HL-60 (cell line): ENCODE measurements at regions not wholly inside any gene's neighbourhood (a gene's known extent, or its start where the extent isn't known, plus 50 kb on each side); places are given as distances from the start of the nearest gene placed in this dataset.

Source experiments
- DNase-seq, 2 experiments: peaks; one replicate each; pipeline ENCODE4 v3.0.0-alpha.2; 2010 to 2020; ENCODE audit warnings: low read depth in 1 of 2, low spot score in 1 of 2
- H3K27ac ChIP-seq: fragments of 250-450 bp; sonication (Bioruptor Pico); replicated peaks from 2 replicates; pipeline ENCODE4 v1.5.1; 2020; ENCODE audit warnings: mild to moderate bottlenecking, moderate library complexity
- H3K27me3 ChIP-seq: fragments of 250-450 bp; sonication (Bioruptor Pico); 2 replicates; pipeline ENCODE4 v1.5.1; 2021; ENCODE audit warnings: mild to moderate bottlenecking, moderate library complexity; ENCODE audit not compliant: insufficient read depth, poor library complexity, severe bottlenecking
- H3K4me3 ChIP-seq: replicated peaks from 2 replicates; pipeline ENCODE4 v1.5.1; 2011; ENCODE audit warnings: mild to moderate bottlenecking, control low read depth, low read length; ENCODE audit not compliant: insufficient read depth
- CTCF ChIP-seq: IDR thresholded peaks from one replicate; pipeline ENCODE4 v1.5.1; 2011; ENCODE audit warnings: low read length, control low read depth, inconsistent platforms; ENCODE audit not compliant: insufficient read depth
- GABPA ChIP-seq: IDR thresholded peaks from 2 replicates; pipeline ENCODE4 v1.6.1; 2012; ENCODE audit warnings: low read depth
- POLR2AphosphoS5 ChIP-seq: IDR thresholded peaks from 2 replicates; pipeline ENCODE4 v1.6.1; 2012; ENCODE audit warnings: low read depth
- REST ChIP-seq: IDR thresholded peaks from 2 replicates; pipeline ENCODE4 v1.6.1; 2012; ENCODE audit warnings: low read depth; ENCODE audit not compliant: insufficient replicate concordance
- SPI1 ChIP-seq: IDR thresholded peaks from 2 replicates; pipeline ENCODE4 v1.6.1; 2012; ENCODE audit warnings: low read depth, mild to moderate bottlenecking, borderline replicate concordance

- no peaks in the 10 kb centered on the region for H3K27me3 ChIP-seq
- TF ChIP-seq POLR2AphosphoS5 (no peak), REST (no peak), GABPA (no peak), CTCF (no peak), SPI1 (no peak)
- H3K27ac ChIP-seq: no peak overlapping the region
- no peak overlapping the region for H3K4me3 ChIP-seq
- no peak for DNase-seq
These were observed 553.0 kb downstream of the JRKL start for GRCh38 chr11:96942855-96943254.

- no peak overlapping the region for H3K4me3 ChIP-seq
- no peak overlapping the region for H3K27ac ChIP-seq
- TF ChIP-seq POLR2AphosphoS5 (no peak), GABPA (no peak), REST (no peak), SPI1 (no peak), CTCF (no peak)
- no peaks in the 10 kb centered on the region for H3K27me3 ChIP-seq
- no peak for DNase-seq
These were observed 554.2 kb downstream of the JRKL start for GRCh38 chr11:96943970-96944369.

- H3K4me3 ChIP-seq: no peak overlapping the region
- no peak overlapping the region for H3K27ac ChIP-seq
- no peaks in the 10 kb centered on the region for H3K27me3 ChIP-seq
These were observed 558.3 kb downstream of the JRKL start for GRCh38 chr11:96948066-96948465.

GRCh38 chr11:96949464-96949863, 559.7 kb downstream of the JRKL start:
- no peak overlapping the region for H3K4me3 ChIP-seq
- H3K27me3 ChIP-seq: no peaks in the 10 kb centered on the region
- no peak for DNase-seq
- no peak overlapping the region for H3K27ac ChIP-seq
- TF ChIP-seq GABPA (no peak), CTCF (no peak), REST (no peak), SPI1 (no peak)

More at GRCh38 chr11:96948066-96948465, 558.3 kb downstream of the JRKL start:
- TF ChIP-seq GABPA: no peak
- no peak for TF ChIP-seq POLR2AphosphoS5
- DNase-seq: no peak
